22Rv1 (cell line): ENCODE measurements at regions not wholly inside any gene's neighbourhood (a gene's known extent, or its start where the extent isn't known, plus 50 kb on each side); places are given as distances from the start of the nearest gene placed in this dataset.

Experiments used
- CTCF ChIP-seq: fragments of 450-650 bp; IDR thresholded peaks from 2 replicates; pipeline ENCODE4 v1.5.1; 2017; ENCODE audit warnings: mild to moderate bottlenecking
- ZFX ChIP-seq: fragments of 450-650 bp; IDR thresholded peaks from 2 replicates; pipeline ENCODE4 v1.6.1; 2017; ENCODE audit warnings: antibody characterized with exemption, borderline replicate concordance

- TF ChIP-seq CTCF: no peak
- no peak for TF ChIP-seq ZFX
Measured at GRCh38 chr14:25911831-25912230, 686.0 kb downstream of the NOVA1 start.
